A673 (cell line): ENCODE measurements at regions not wholly inside any gene's neighbourhood (a gene's known extent, or its start where the extent isn't known, plus 50 kb on each side); places are given as distances from the start of the nearest gene placed in this dataset.

Source experiments
- CTCF ChIP-seq: fragments of 300-800, 200-600 bp; sonication (generic); conservative IDR thresholded peaks from 2 replicates; pipeline ENCODE4 v1.5.1; 2017; ENCODE audit warnings: low read depth, mild to moderate bottlenecking, antibody characterized with exemption, low read length, moderate library complexity, mixed read lengths
- EZH2 ChIP-seq: fragments of 200-600 bp; sonication (generic); IDR thresholded peaks from 2 replicates; pipeline ENCODE4 v1.6.1; 2017; ENCODE audit warnings: borderline replicate concordance, low read depth, mild to moderate bottlenecking, mixed read lengths, antibody characterized with exemption, low read length; ENCODE audit not compliant: poor library complexity, severe bottlenecking

- TF ChIP-seq CTCF (no peak), EZH2 (no peak)
These were observed 80.4 kb upstream of the TRPC4 start for GRCh38 chr13:37950016-37950415.
